Left hindlimb (tissue), 1 donor: ENCODE measurements at regions not wholly inside any gene's neighbourhood (a gene's known extent, or its start where the extent isn't known, plus 50 kb on each side); places are given as distances from the start of the nearest gene placed in this dataset.

ENCODE experiments used
- DNase-seq: peaks from one replicate; pipeline ENCODE4 v3.0.0-alpha.2; 2018

- no peak for DNase-seq
These were observed 1466.5 kb downstream of the BRD1 start for GRCh38 chr22:48361099-48361639.

DNA sequence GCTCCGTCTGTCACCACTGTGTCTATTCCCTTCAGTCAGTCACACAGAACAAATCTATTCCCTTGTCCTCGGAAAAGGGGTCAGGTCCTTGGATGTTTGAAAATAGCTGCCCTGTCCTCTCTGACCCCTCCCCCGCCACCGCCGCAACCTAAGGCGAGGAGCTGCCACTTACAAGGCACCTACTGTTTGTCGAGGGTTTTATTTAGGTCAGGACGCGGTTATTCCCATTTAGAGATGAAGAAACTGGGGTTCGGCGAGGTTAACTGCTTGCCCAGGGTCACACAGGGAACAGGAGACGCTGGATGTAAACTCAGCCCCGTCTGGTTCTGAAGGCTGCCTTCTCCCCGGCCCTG, 1468.1 kb downstream of the BRD1 start:
- DNase-seq: no peak

GRCh38 chr22:48358886-48359612, 1468.6 kb downstream of the BRD1 start:
- no peak for DNase-seq

- no peak for DNase-seq
These were observed 1469.7 kb downstream of the BRD1 start for GRCh38 chr22:48357961-48358360.

- no peak for DNase-seq
These were observed 1470.5 kb downstream of the BRD1 start for GRCh38 chr22:48357196-48357595.

DNA sequence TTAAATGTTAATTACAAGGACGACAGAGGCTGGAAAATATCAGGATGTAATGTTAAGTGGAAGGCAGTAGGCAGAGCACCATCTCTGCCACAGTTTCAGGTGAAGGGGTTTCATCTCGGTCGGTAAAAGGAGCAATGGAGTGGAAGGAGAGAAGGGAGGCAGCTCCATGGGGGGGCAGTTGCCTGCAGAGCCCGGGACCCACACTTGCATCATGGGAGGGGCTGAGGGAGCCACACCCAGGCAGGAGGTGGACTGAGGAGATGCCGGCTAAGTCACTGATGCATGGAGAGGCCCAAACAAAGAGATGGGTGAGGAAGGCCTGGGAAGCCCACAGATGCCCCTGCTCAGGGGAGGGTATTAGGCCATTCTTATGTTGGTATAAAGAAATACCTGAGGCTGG, 1470.9 kb downstream of the BRD1 start:
- DNase-seq: no peak

DNA sequence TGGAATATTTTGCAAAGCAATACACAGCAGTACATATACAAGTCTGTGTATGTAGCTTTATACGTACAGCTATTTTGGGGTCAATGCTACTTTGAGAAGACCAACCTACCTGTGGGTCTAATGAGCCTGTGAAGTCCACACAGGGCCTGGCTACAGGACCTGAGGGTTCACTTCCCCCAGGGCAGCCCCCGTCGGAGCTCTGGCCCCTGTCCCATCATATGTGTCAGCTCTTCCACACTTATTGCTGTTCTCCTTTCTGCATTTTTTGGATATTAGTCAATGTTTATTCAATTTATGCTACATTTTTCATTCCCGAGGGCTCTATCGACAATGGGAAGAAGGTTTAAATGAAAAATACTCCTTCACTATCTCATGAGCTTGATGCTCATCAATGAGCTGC, 1473.6 kb downstream of the BRD1 start:
- DNase-seq: no peak

DNA sequence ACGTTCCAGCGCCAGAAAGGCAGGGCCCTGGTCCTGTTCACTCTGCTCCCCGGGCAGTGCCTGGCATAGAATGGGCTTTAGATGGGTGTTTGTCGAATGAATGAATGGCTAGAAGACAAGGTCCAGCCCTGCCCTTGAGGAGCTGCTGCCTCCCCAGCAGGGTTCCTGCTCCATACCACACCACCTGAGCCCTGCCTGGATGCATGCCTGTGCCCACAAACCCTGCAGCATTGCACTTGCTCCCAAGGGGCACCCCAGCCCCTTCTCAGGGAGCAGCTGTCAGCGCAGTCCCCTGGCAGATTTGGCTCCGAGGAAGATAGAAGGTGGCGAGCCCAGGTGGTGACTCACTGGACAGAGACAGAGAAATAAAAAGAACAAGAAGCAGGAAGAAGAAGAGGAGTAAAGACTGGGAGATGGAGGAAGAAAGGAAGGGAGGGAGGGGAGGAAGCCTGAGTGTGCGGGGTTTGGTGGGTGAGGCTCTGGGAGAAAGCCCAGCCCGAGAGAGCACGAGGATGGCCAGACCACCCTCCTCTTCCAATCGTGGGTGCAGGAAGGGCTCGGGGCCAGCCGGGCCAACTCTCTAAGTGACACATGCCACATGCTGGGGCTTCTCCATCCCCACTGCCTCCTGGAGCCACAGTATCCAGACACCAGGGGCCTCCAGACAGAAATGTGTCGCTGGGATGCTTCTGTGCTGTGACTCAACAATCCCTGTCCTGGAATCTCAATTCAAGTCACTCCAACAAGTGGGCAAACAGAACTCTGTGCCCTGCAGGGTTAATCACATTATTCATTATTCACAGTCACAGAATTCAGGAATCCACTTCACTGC, 1474.3 kb downstream of the BRD1 start:
- DNase-seq: no peak

DNA sequence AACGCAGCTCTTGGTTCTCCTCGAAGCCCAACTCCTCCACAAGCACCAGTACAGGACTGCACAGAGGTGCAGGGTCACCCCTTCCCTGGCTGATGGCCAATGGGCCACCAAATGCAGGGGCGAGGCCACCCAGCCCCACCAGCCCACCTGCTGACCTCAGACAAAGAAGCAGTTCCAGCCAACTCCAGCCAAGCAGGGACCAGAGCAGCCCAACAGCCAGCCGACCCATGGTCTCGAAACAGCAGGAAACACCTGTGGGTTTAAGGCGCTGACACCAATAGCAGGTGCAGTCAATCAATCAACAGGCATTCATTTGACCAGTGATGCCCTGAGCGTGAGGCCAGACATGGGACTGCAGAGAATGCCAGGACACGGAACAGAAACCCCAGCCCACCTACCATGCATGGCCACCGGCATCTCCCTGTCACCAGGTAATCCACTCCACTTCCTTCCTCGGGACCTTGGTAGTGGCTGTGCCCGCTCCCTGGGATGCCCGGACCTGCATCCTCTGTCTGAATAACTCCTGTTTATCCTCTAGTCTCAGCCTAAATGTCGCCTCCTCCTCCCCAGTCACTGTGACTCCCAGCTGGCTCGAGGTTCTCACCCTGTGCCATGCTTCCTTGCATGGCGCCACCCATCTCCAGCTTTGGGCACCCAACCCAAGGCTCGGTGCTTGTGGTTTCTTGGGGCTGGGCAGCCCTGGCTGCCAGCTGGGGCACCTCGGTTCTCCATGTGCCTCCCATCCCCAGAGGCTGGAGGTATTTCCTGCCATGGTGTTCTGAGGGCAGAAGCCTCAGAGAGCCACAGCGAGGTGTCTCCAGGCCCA, 1475.4 kb downstream of the BRD1 start:
- DNase-seq: no peak

DNA sequence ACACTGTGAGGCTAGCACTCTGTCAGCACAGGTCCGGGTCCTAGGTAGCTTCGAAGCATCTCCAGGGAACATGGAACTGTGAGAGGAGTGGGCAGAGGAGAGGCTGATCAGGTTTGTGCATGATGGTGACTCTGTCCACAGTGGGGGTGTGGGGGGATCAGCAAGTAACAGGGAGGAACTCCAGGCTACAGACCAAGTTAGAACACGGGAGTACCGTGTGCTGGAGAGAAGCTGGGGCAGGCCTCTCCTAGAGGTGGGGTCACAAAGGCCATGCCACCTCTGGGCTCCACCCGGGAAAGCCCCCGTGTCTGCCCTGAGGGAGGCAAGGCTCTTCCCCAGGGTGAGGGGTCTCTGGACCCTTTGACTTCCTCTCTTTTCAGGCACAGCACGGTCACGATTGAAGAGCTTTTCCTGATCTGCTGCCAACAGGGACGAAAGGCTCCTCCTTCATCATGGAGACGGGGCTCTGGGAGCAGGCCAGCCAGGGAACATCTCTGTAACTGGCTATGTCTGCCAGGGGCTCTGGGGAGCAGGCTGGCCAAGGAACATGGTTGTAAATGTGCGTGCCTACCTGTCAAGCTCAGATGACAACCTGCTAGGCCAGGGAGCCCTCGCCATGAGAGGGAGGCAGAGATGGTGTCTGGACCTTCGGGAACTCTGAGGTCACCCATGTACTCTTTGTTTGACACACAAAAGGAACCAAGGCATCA, 1476.1 kb downstream of the BRD1 start:
- no peak for DNase-seq

GRCh38 chr22:48350456-48350855, 1477.2 kb downstream of the BRD1 start:
- DNase-seq: no peak

- DNase-seq: no peak
These were observed 1478.8 kb downstream of the BRD1 start for GRCh38 chr22:48348855-48349254.

DNA sequence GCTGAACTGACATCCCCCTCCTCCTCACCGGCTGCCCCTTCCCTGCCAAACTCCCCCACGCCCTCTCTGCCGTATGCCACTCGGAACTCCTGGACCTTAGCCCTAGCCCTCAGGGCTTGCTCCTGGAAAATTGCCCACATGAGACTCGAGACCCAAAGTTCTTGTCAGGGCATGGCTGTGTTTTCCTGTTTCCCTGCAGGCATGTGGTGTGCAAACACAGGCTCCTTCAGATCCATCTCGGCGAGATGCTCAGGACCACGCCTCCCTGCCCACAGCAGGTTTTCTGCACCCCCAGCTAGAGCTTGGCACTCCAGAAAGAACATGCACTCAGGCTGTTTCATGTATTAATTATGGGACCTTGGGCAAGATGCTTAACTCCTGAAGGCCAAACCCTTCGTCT, 1480.4 kb downstream of the BRD1 start:
- no peak for DNase-seq

GRCh38 chr22:48346911-48347310, 1480.8 kb downstream of the BRD1 start:
- DNase-seq: no peak

- DNase-seq: no peak
These were observed 1481.4 kb downstream of the BRD1 start for GRCh38 chr22:48346311-48346710.

DNA sequence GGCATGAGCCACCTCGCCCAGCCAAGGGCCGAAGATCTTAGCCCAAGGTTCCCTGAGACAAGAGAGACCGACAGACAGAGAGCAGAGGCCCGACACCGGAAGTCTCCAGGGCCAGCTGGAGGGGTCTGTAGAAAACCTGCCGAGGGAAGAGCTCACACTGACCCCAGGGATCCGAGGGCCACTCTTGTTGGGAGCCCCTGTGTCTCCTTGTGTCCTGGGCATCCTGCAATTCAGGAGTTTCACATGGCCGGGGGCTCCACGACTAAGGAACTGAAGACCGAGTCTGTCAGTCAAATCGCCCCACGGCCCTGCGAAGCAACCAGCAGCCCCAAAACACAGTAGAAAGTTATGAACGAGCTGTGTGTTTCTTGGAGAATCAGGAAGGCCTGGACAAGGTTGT, 1482.0 kb downstream of the BRD1 start:
- DNase-seq: no peak

- DNase-seq: no peak
These were observed 1484.2 kb downstream of the BRD1 start for GRCh38 chr22:48343461-48343860.

DNA sequence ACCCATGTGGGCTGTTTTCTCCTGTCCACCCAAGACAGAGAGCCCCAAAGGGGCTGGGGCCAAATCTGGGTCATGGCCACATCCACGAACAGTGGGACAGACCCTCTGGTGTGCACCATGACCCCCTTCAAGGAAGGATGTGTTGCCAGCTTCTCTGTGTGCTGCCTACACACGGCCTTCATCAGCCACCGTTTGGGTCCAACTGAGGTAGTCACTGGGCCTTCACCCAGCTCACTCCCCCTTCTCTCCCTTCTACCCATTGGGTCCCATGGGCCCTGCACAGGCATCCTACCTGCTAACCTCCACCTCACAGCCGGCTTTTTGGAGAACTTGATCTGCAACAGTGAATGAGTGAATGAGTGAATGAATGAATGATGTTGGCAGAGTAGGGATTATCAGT, 1484.9 kb downstream of the BRD1 start:
- no peak for DNase-seq

DNA sequence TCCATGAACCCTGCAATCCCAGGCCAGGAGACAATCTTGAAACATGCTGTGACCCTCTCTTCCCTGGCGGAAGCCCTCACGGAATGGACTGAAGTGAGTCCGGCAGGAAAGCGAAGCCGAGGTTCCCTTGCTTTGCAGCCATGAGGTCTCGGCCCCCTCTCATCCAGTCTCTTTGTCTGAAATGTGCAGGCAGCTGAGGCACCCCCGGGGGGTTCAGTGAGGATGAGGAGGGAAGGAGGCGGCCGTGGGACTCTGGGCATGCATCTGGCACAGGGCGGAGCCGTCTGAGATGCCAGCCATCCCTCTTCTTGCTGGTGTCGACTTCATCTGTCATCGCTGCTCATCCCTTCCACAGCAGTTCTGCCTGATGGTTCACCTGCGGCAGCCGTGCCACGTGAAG, 1485.7 kb downstream of the BRD1 start:
- no peak for DNase-seq

DNA sequence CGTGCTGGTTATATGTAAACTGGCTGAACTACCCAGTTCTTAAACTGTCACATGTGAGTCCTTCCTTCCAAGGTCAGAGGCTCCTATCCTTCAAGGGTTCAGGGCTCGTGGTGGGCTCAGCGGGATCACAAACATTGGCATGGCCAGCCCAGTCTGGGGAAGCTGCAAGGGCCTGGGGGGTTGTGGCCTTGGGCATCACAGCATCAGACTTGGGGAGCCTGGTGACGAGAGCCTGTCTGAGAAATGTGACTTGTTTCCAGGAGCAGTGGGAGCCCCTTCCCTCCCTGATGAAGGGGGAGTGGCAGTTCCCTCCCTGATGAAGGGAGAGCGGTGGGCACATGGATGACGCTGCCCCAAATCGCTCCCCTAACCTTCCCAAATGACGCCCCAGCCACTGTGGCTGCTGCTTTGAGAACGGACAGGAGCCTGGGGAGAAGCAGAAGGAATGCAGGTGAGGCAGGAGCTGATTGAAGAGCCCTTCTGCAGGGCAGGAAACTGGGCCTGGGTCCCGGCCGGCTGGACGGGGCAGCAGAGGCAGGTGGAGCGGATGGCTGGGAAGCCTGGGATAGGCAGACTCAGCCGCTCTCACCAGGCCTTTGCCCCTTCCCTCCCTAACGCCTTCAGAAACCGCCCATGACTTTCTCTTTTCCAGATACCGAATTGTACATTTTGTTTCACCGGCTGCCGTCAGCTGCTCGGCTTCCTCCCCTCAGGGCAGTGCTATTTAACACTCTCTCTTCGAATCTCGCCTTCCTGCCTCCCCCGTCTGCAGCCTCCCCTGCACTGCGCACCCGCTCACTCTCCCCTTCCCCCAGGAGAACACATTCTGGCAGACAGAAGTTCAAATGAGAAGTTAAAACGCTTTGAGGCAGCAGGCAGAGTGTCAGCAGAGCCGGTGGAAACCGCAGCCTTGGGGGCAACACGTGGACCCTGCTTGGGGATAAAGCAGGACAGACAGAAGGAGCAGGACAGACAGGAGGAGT, 1486.7 kb downstream of the BRD1 start:
- DNase-seq: no peak

- no peak for DNase-seq
These were observed 1487.5 kb downstream of the BRD1 start for GRCh38 chr22:48340191-48340590.
